ENCODE measurements at regions not wholly inside any gene's neighbourhood (a gene's known extent, or its start where the extent isn't known, plus 50 kb on each side); places are given as distances from the start of the nearest gene placed in this dataset.

DNA sequence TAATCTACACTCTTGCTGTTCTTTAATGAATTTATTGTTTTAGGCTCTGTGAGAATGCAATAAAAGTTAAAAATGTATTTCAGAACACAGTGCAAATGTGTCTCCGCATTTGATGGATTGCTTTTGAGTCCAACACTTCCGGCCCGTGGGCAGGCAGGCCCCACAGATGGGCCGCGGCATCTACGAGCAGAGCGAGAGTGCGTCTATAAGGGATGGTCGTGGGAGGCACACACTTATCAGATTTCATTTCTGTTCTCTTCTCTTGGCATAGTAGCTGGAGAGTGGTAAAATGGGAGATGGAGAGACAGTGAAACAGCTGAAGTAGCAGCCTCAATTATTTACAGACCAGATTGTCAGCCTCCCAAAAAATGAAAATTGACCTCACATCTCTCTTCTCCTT lies 134.2 kb downstream of the NAV1 start:
- Histone ChIP-seq H3K79me2 (ENCODE audit: control insufficient read depth in 1 of 2, insufficient read depth in 2 of 2, low read length in 2 of 2) (peaks cover 0 to 10% of the 10 kb centered on the region in 2 experiments; a peak in 1 of 4 replicates), H3K56ac (replicated peaks; ENCODE audit: insufficient read length, low read depth, low read length) (no peak overlapping the region), H3K23me2 (ENCODE audit: low read depth, low read length) (peaks cover 5% of the 10 kb centered on the region; the same call in 1 of the 2 replicates), H3K27ac (ENCODE audit: low read depth, low read length) (no peak overlapping the region), H3K4me3 (ENCODE audit: extremely low read depth in 1 of 4, insufficient read depth in 2 of 4, low read depth in 3 of 4, low read length in 4 of 4) (no peak overlapping the region), H4K91ac (replicated peaks; ENCODE audit: insufficient read length, low read length) (no peak overlapping the region), H3K9ac (replicated peaks in 1 of 4; ENCODE audit: extremely low read depth in 1 of 4, low read depth in 3 of 4, low read length in 3 of 4) (no peak overlapping the region), H3K4me1 (replicated peaks in 1 of 4; ENCODE audit: control insufficient read depth in 3 of 4, insufficient read depth in 4 of 4, low read length in 3 of 4) (peaks cover 5 to 26% (median 8%) of the 10 kb centered on the region in 4 experiments), H2BK5ac (ENCODE audit: low read depth, low read length) (no peak overlapping the region), H2BK15ac (ENCODE audit: low read length) (no peak overlapping the region), H3K36me3 (ENCODE audit: control insufficient read depth in 2 of 4, insufficient read depth in 4 of 4, low read length in 3 of 4) (no peaks in the 10 kb centered on the region), H4K20me1 (replicated peaks in 1 of 2; ENCODE audit: control insufficient read depth in 1 of 2, insufficient read depth in 2 of 2, low read length in 2 of 2) (peaks cover 0 to 4% of the 10 kb centered on the region in 2 experiments), H2AK5ac (ENCODE audit: low read depth, low read length) (no peak overlapping the region), H2BK20ac (ENCODE audit: low read length) (no peak overlapping the region), H3K23ac (ENCODE audit: insufficient read length) (no peak overlapping the region), H2AFZ (ENCODE audit: low read length) (no peak overlapping the region), H3K18ac (ENCODE audit: extremely low read depth, low read length) (no peak overlapping the region), H3K4me2 (ENCODE audit: insufficient read depth in 1 of 2, low read depth in 2 of 2, low read length in 2 of 2) (no peak overlapping the region), H3K14ac (ENCODE audit: insufficient read length) (no peak overlapping the region), H2BK12ac (ENCODE audit: low read depth, low read length) (no peak overlapping the region), H2BK120ac (replicated peaks; ENCODE audit: low read depth, low read length) (no peak overlapping the region), H4K8ac (ENCODE audit: extremely low read depth, insufficient read depth, low read length) (no peak overlapping the region), H3K9me3 (ENCODE audit: insufficient read depth in 2 of 2, low read depth in 1 of 2, low read length in 1 of 2) (no peaks in the 10 kb centered on the region), H3K27me3 (replicated peaks in 1 of 4; ENCODE audit: control insufficient read depth in 3 of 4, extremely low read depth in 1 of 4, insufficient read depth in 3 of 4, low read length in 3 of 4) (no peaks in the 10 kb centered on the region), H3K79me1 (ENCODE audit: low read depth, low read length) (no peaks in the 10 kb centered on the region), H4K5ac (ENCODE audit: insufficient read length, low read depth, low read length) (no peak overlapping the region), H3K4ac (replicated peaks; ENCODE audit: insufficient read length, low read depth, low read length) (no peak overlapping the region)
- DNase-seq (ENCODE audit: low read depth in 1 of 2, low spot score in 2 of 2) (no peak), FAIRE-seq (no peak)
- ChIA-PET POLR2A (ENCODE audit: partially characterized antibody) (interaction anchor here (1.3 kb wide), 1 partner anchor 9 kb away, joined by 3 read pairs; no protein-coding TSS in a partner anchor), CTCF (ENCODE audit: partially characterized antibody) (interaction anchor here (0.6 to 3.1 kb wide), 12 partner anchors 9 to 327 kb away, joined by 3 to 19 read pairs (median 4); no protein-coding TSS in a partner anchor)
- WGBS, 2 experiments (ENCODE audit: extremely low coverage in 1 of 2, insufficient coverage in 1 of 2, insufficient read length in 1 of 2, insufficient replicate concordance in 2 of 2, low coverage in 1 of 2, low lambda C conversion rate in 2 of 2, missing lambda C conversion rate in 1 of 2) = 94% methylated on average over 9 of the region's 9 CpGs; no CpG with 5 or more reads in 1 of the 2 experiments
- TF ChIP-seq TBP (IDR thresholded peaks at IDR 0.05; ENCODE audit: low read depth, low read length) (no peak), SP1 (IDR thresholded peaks at IDR 0.05; ENCODE audit: low read depth, low read length) (no peak), SAP30 (IDR thresholded peaks at IDR 0.05; ENCODE audit: insufficient read depth, insufficient replicate concordance, low read length) (no peak), ZNF274 (IDR thresholded peaks at IDR 0.05; ENCODE audit: borderline replicate concordance, extremely low read depth, low read length) (no peak), GABPA (IDR thresholded peaks at IDR 0.05; ENCODE audit: borderline replicate concordance, insufficient read depth, low read length) (no peak)
- TF ChIP-seq, protein P1, sequence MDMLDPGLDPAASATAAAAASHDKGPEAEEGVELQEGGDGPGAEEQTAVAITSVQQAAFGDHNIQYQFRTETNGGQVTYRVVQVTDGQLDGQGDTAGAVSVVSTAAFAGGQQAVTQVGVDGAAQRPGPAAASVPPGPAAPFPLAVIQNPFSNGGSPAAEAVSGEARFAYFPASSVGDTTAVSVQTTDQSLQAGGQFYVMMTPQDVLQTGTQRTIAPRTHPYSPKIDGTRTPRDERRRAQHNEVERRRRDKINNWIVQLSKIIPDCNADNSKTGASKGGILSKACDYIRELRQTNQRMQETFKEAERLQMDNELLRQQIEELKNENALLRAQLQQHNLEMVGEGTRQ (IDR thresholded peaks at IDR 0.05; ENCODE audit: low read length) = no peak

All from H1 (cell line).